ENCODE measurements at regions not wholly inside any gene's neighbourhood (a gene's known extent, or its start where the extent isn't known, plus 50 kb on each side); places are given as distances from the start of the nearest gene placed in this dataset.

GRCh38 chr1:104291156-104291555 is 541.5 kb downstream of the AMY1C start:
- ATAC-seq, result no peak
- intact Hi-C loops (cut with DNase I), result no loop called here
- no peak for DNase-seq
- no peak overlapping the region for H3K4me3 ChIP-seq
- TF ChIP-seq CTCF (IDR thresholded peaks at IDR 0.05), result no peak
- FAIRE-seq, result no peak
- H3K27ac ChIP-seq, result no peak overlapping the region
- H3K9me3 ChIP-seq, result no peaks in the 10 kb centered on the region
- H3K4me1 ChIP-seq, result no peaks in the 10 kb centered on the region
- 42 to 44% methylated on average over 1 of the region's 1 CpG for WGBS, 2 donors
- H3K27me3 ChIP-seq, result no peaks in the 10 kb centered on the region
- H3K36me3 ChIP-seq, result no peaks in the 10 kb centered on the region

- Histone ChIP-seq H3K4me3 (no peak overlapping the region), H3K27ac (no peak overlapping the region), H3K36me3 (no peaks in the 10 kb centered on the region), H3K27me3 (no peaks in the 10 kb centered on the region), H3K4me1 (no peaks in the 10 kb centered on the region), H3K9me3 (no peaks in the 10 kb centered on the region)
- DNase-seq, result no peak
- intact Hi-C loops (cut with DNase I), result no loop called here
- ATAC-seq, result no peak
- no peak for TF ChIP-seq CTCF (IDR thresholded peaks at IDR 0.05)
- no peak for FAIRE-seq
- WGBS, 2 donors, result 27 to 34% methylated on average over 3 of the region's 3 CpGs
These were observed 544.6 kb downstream of the AMY1C start for GRCh38 chr1:104294259-104294658.

- no peak for TF ChIP-seq CTCF (IDR thresholded peaks at IDR 0.05)
- no peak overlapping the region for H3K27ac ChIP-seq
- ATAC-seq (no peak), DNase-seq (no peak), FAIRE-seq (no peak)
- 59 to 60% methylated on average over 3 of the region's 3 CpGs for WGBS, 2 donors
- H3K4me1 ChIP-seq, result no peaks in the 10 kb centered on the region
- H3K27me3 ChIP-seq, result no peaks in the 10 kb centered on the region
- no peaks in the 10 kb centered on the region for H3K9me3 ChIP-seq
- no peak overlapping the region for H3K4me3 ChIP-seq
- intact Hi-C loops (cut with DNase I), result no loop called here
- H3K36me3 ChIP-seq, result no peaks in the 10 kb centered on the region
These were observed 545.8 kb downstream of the AMY1C start for GRCh38 chr1:104295511-104295910.

- 52 to 67% methylated on average over 1 of the region's 1 CpG for WGBS, 2 donors
- intact Hi-C loops (cut with DNase I), result no loop called here
- H3K27me3 ChIP-seq, result no peaks in the 10 kb centered on the region
- no peaks in the 10 kb centered on the region for H3K36me3 ChIP-seq
- no peak for TF ChIP-seq CTCF (IDR thresholded peaks at IDR 0.05)
- H3K4me3 ChIP-seq, result no peak overlapping the region
- no peak overlapping the region for H3K27ac ChIP-seq
- H3K9me3 ChIP-seq, result no peaks in the 10 kb centered on the region
- no peak for ATAC-seq
- DNase-seq, result no peak
- H3K4me1 ChIP-seq, result no peaks in the 10 kb centered on the region
- FAIRE-seq, result no peak
These were observed 560.0 kb downstream of the AMY1C start for GRCh38 chr1:104309673-104310072.

- DNase-seq (no peak), ATAC-seq (no peak), FAIRE-seq (no peak)
- Histone ChIP-seq H3K4me1 (no peaks in the 10 kb centered on the region), H3K9me3 (no peaks in the 10 kb centered on the region), H3K4me3 (no peak overlapping the region), H3K36me3 (no peaks in the 10 kb centered on the region), H3K27ac (no peak overlapping the region), H3K27me3 (no peaks in the 10 kb centered on the region)
- no peak for TF ChIP-seq CTCF (IDR thresholded peaks at IDR 0.05)
- intact Hi-C loops (cut with DNase I), result no loop called here
- 64 to 66% methylated on average over 2 of the region's 2 CpGs for WGBS, 2 donors
These were observed 566.1 kb downstream of the AMY1C start for GRCh38 chr1:104315823-104316222.

All from pancreas (tissue), 10 donors.